ENCODE measurements at regions not wholly inside any gene's neighbourhood (a gene's known extent, or its start where the extent isn't known, plus 50 kb on each side); places are given as distances from the start of the nearest gene placed in this dataset.

DNA sequence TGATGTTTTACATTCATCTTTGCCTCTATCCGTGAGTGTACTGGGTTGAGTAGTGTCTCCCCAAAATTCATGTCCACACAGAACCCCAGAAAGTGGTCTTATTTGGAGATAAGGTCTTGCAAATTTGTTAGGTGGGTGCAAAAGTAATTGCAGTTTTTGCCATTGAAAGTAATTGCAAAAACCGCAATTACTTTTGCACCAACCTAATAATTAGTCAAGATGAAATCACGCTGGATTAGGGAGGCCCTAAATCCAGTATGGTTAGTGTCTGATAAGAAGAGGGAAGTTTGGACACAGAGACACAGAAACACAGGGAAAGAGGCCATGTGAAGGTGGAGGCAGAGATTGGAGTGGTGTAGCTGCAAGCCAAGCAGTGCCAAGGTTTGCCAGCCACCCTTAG, 57.8 kb upstream of the SPRED2 start:
- Histone ChIP-seq H3K4me2 (ENCODE audit: low read depth, low read length) (no peak overlapping the region), H3K9me3 (replicated peaks; ENCODE audit: insufficient read depth, low read length) (no peaks in the 10 kb centered on the region), H3K36me3 (replicated peaks; ENCODE audit: insufficient read depth, low read length) (no peaks in the 10 kb centered on the region), H3K4me1 (ENCODE audit: low read length) (no peaks in the 10 kb centered on the region), H3K27ac (ENCODE audit: low read length) (no peak overlapping the region), H3K79me2 (ENCODE audit: low read length) (no peaks in the 10 kb centered on the region), H4K20me1 (ENCODE audit: insufficient read depth, low read length) (no peaks in the 10 kb centered on the region), H3F3A (ENCODE audit: insufficient read depth, low read length) (no peaks in the 10 kb centered on the region), H2AFZ (ENCODE audit: low read length) (no peak overlapping the region), H3K27me3 (replicated peaks; ENCODE audit: insufficient read depth, low read length) (no peaks in the 10 kb centered on the region), H3K9me2 (replicated peaks; ENCODE audit: insufficient read depth, low read length) (no peaks in the 10 kb centered on the region), H3K9ac (ENCODE audit: low read length) (no peak overlapping the region), H3K4me3 (ENCODE audit: low read length) (no peak overlapping the region)
- TF ChIP-seq, protein P1, sequence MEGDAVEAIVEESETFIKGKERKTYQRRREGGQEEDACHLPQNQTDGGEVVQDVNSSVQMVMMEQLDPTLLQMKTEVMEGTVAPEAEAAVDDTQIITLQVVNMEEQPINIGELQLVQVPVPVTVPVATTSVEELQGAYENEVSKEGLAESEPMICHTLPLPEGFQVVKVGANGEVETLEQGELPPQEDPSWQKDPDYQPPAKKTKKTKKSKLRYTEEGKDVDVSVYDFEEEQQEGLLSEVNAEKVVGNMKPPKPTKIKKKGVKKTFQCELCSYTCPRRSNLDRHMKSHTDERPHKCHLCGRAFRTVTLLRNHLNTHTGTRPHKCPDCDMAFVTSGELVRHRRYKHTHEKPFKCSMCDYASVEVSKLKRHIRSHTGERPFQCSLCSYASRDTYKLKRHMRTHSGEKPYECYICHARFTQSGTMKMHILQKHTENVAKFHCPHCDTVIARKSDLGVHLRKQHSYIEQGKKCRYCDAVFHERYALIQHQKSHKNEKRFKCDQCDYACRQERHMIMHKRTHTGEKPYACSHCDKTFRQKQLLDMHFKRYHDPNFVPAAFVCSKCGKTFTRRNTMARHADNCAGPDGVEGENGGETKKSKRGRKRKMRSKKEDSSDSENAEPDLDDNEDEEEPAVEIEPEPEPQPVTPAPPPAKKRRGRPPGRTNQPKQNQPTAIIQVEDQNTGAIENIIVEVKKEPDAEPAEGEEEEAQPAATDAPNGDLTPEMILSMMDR (IDR thresholded peaks at IDR 0.05; ENCODE audit: low read length) = no peak
- no peak for TF ChIP-seq EZH2 (optimal IDR thresholded peaks at IDR 0.05; ENCODE audit: low read depth, low read length)
- TF ChIP-seq EZH2phosphoT487 (IDR thresholded peaks at IDR 0.05; ENCODE audit: low read length) = no peak
- DNase-seq = no peak

DNA sequence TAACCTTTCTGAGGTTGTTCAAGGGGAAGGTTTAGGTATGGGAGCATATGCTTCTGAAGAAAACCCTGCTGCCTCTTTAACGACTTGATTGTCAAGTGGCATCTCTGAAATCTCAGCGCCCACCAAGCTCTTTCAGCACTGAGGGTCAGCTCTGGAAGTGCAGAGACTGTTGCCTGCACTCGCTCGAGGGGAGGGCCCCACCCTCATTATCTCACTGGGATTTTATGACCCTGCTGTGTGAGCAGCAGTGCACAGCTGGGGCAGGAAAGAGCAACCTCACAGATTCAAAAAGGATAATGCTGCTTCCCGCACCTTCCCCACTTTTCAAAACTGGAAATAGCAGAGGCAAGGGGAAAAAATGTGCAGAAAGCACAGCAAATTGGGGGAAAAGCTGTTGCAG, 56.9 kb upstream of the SPRED2 start:
- H3K79me2 ChIP-seq (ENCODE audit: low read length) = no peaks in the 10 kb centered on the region
- no peaks in the 10 kb centered on the region for H4K20me1 ChIP-seq (ENCODE audit: insufficient read depth, low read length)
- H3K27ac ChIP-seq (ENCODE audit: low read length) = no peak overlapping the region
- H3K9ac ChIP-seq (ENCODE audit: low read length) = no peak overlapping the region
- no peaks in the 10 kb centered on the region for H3F3A ChIP-seq (ENCODE audit: insufficient read depth, low read length)
- no peak overlapping the region for H2AFZ ChIP-seq (ENCODE audit: low read length)
- no peak overlapping the region for H3K4me2 ChIP-seq (ENCODE audit: low read depth, low read length)
- no peaks in the 10 kb centered on the region for H3K9me3 ChIP-seq (replicated peaks; ENCODE audit: insufficient read depth, low read length)
- TF ChIP-seq EZH2phosphoT487 (IDR thresholded peaks at IDR 0.05; ENCODE audit: low read length) (no peak), EZH2 (optimal IDR thresholded peaks at IDR 0.05; ENCODE audit: low read depth, low read length) (no peak)
- TF ChIP-seq, protein P1 (IDR thresholded peaks at IDR 0.05; ENCODE audit: low read length) = no peak
- DNase-seq = no peak
- H3K27me3 ChIP-seq (replicated peaks; ENCODE audit: insufficient read depth, low read length) = no peaks in the 10 kb centered on the region
- no peaks in the 10 kb centered on the region for H3K4me1 ChIP-seq (ENCODE audit: low read length)
- no peaks in the 10 kb centered on the region for H3K9me2 ChIP-seq (replicated peaks; ENCODE audit: insufficient read depth, low read length)
- H3K36me3 ChIP-seq (replicated peaks; ENCODE audit: insufficient read depth, low read length) = no peaks in the 10 kb centered on the region
- no peak overlapping the region for H3K4me3 ChIP-seq (ENCODE audit: low read length)

DNA sequence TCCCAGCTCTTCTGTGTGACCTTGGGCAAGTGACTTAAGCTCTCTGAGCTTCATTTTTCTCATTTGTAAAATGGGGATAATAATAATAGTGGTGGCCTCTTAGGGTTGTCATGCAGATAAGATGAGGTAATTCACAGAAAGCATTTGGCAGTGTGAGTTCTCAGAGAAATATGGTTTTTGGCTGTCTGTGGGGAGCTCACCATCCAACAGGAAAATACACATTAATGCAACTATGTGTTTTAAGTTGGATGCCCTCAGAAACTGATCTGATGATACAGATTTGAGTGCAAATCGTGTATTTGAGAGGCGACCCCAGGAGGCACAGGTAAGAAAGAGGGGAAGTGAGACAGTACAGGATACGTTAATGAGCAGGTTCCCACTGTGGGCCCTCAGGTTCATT, 56.1 kb upstream of the SPRED2 start:
- DNase-seq = no peak
- Histone ChIP-seq H3K36me3 (replicated peaks; ENCODE audit: insufficient read depth, low read length) (no peaks in the 10 kb centered on the region), H3K27me3 (replicated peaks; ENCODE audit: insufficient read depth, low read length) (no peaks in the 10 kb centered on the region), H3K9me3 (replicated peaks; ENCODE audit: insufficient read depth, low read length) (no peaks in the 10 kb centered on the region), H3K4me1 (ENCODE audit: low read length) (no peaks in the 10 kb centered on the region), H3F3A (ENCODE audit: insufficient read depth, low read length) (no peaks in the 10 kb centered on the region), H2AFZ (ENCODE audit: low read length) (no peak overlapping the region), H3K9me2 (replicated peaks; ENCODE audit: insufficient read depth, low read length) (no peaks in the 10 kb centered on the region), H3K27ac (ENCODE audit: low read length) (no peak overlapping the region), H3K4me2 (ENCODE audit: low read depth, low read length) (no peak overlapping the region), H3K9ac (ENCODE audit: low read length) (no peak overlapping the region), H3K4me3 (ENCODE audit: low read length) (no peak overlapping the region), H3K79me2 (ENCODE audit: low read length) (no peaks in the 10 kb centered on the region), H4K20me1 (ENCODE audit: insufficient read depth, low read length) (no peaks in the 10 kb centered on the region)
- TF ChIP-seq, protein P1 (IDR thresholded peaks at IDR 0.05; ENCODE audit: low read length) = no peak
- no peak for TF ChIP-seq EZH2phosphoT487 (IDR thresholded peaks at IDR 0.05; ENCODE audit: low read length)
- no peak for TF ChIP-seq EZH2 (optimal IDR thresholded peaks at IDR 0.05; ENCODE audit: low read depth, low read length)
